Esophagus muscularis mucosa (tissue), 4 donors: ENCODE measurements at regions not wholly inside any gene's neighbourhood (a gene's known extent, or its start where the extent isn't known, plus 50 kb on each side); places are given as distances from the start of the nearest gene placed in this dataset.

ENCODE experiments used
- DNase-seq: peaks from one replicate; pipeline ENCODE4 v3.0.0-alpha.2; 2017; ENCODE audit errors: extremely low spot score
- H3K27ac ChIP-seq, 4 donors: fragments of 200-600 bp; sonication (generic); replicated peaks in 1 of 4; 1 replicate in 3 of 4; 2 replicates in 1 of 4; pipeline ENCODE4 v1.5.1; 2016 to 2019; ENCODE audit warnings: mild to moderate bottlenecking in 1 of 4
- H3K27me3 ChIP-seq, 4 donors: fragments of 200-600 bp; sonication (generic); one replicate each; pipeline versions ENCODE4 v1.5.1 to v1.6.0; 2016 to 2019
- H3K36me3 ChIP-seq, 4 donors: fragments of 200-600 bp; sonication (generic); one replicate each; pipeline ENCODE4 v1.5.1; 2016 to 2019
- H3K4me1 ChIP-seq, 4 donors: fragments of 200-600 bp; sonication (generic); one replicate each; pipeline ENCODE4 v1.5.1; 2016 to 2019
- H3K4me3 ChIP-seq, 4 donors: fragments of 200-600 bp; sonication (generic); 1 replicate in 2 of 4; 2 replicates in 2 of 4; pipeline ENCODE4 v1.5.1; 2016 to 2019; ENCODE audit warnings: mild to moderate bottlenecking in 4 of 4, moderate library complexity in 1 of 4
- H3K9me3 ChIP-seq, 4 donors: fragments of 200-600 bp; sonication (generic); 1 replicate in 3 of 4; 2 replicates in 1 of 4; pipeline ENCODE4 v1.5.1; 2016 to 2019
- EP300 ChIP-seq: sonication (generic); formaldehyde crosslinking; IDR thresholded peaks from one replicate; pipeline ENCODE4 v1.6.1; 2017; ENCODE audit warnings: antibody characterized with exemption
- POLR2A ChIP-seq: fragments of 450-650 bp; IDR thresholded peaks from one replicate; pipeline ENCODE4 v1.6.1; 2017; ENCODE audit warnings: antibody characterized with exemption, moderate library complexity, mild to moderate bottlenecking, low read depth
- POLR2AphosphoS5 ChIP-seq, 2 donors: sonication (generic); formaldehyde crosslinking; IDR thresholded peaks; one replicate each; pipeline ENCODE4 v1.6.1; 2017; ENCODE audit warnings: antibody characterized with exemption in 2 of 2
- WGBS: methylation state at CpG from one replicate; pipeline ENCODE4 v1.1.5; 2018; 5-methylcytosine and 5-hydroxymethylcytosine counted together
- intact Hi-C: fragments of 100-400 bp; cut with DNase I; formaldehyde crosslinking; loops from one replicate; pipeline ENCODE4 v1.15.1; 2023
- TF ChIP-seq, protein P1 (sequence below), 3 experiments: fragments of 200-600 bp in 2 of 3; fragments of 450-650 bp in 1 of 3; sonication (generic) in 2 of 3; IDR thresholded peaks; one replicate each; pipeline ENCODE4 v1.5.1; 2017 to 2019; ENCODE audit warnings: antibody characterized with exemption in 3 of 3, mild to moderate bottlenecking in 2 of 3, moderate library complexity in 1 of 3

GRCh38 chr13:78032132-78032531, 113.5 kb upstream of the EDNRB start:
- intact Hi-C loops, result no loop called here
- TF ChIP-seq POLR2A (no peak), EP300 (no peak), POLR2AphosphoS5 (IDR thresholded peaks at IDR 0.05) (no peak)
- TF ChIP-seq, protein P1, sequence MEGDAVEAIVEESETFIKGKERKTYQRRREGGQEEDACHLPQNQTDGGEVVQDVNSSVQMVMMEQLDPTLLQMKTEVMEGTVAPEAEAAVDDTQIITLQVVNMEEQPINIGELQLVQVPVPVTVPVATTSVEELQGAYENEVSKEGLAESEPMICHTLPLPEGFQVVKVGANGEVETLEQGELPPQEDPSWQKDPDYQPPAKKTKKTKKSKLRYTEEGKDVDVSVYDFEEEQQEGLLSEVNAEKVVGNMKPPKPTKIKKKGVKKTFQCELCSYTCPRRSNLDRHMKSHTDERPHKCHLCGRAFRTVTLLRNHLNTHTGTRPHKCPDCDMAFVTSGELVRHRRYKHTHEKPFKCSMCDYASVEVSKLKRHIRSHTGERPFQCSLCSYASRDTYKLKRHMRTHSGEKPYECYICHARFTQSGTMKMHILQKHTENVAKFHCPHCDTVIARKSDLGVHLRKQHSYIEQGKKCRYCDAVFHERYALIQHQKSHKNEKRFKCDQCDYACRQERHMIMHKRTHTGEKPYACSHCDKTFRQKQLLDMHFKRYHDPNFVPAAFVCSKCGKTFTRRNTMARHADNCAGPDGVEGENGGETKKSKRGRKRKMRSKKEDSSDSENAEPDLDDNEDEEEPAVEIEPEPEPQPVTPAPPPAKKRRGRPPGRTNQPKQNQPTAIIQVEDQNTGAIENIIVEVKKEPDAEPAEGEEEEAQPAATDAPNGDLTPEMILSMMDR (IDR thresholded peaks at IDR 0.05), result no peak
- H3K4me1 ChIP-seq, result no peaks in the 10 kb centered on the region

GRCh38 chr13:78030341-78030896, 111.8 kb upstream of the EDNRB start:
- no peak for TF ChIP-seq POLR2A
- no peak for TF ChIP-seq EP300
- TF ChIP-seq, protein P1 (IDR thresholded peaks at IDR 0.05), result no peak
- no peak for TF ChIP-seq POLR2AphosphoS5 (IDR thresholded peaks at IDR 0.05)
- no peaks in the 10 kb centered on the region for H3K4me1 ChIP-seq
- H3K4me3 ChIP-seq, result no peak overlapping the region
- H3K9me3 ChIP-seq, result no peaks in the 10 kb centered on the region
- H3K27ac ChIP-seq, result no peak overlapping the region
- 81% methylated on average over 2 of the region's 2 CpGs for WGBS
- no peaks in the 10 kb centered on the region for H3K36me3 ChIP-seq
- no peaks in the 10 kb centered on the region for H3K27me3 ChIP-seq
- intact Hi-C loops, result no loop called here
- no peak for DNase-seq

More at GRCh38 chr13:78032132-78032531, 113.5 kb upstream of the EDNRB start:
- Histone ChIP-seq H3K27me3 (no peaks in the 10 kb centered on the region), H3K9me3 (no peaks in the 10 kb centered on the region), H3K4me3 (no peak overlapping the region), H3K27ac (no peak overlapping the region), H3K36me3 (no peaks in the 10 kb centered on the region)
- DNase-seq, result no peak

DNA sequence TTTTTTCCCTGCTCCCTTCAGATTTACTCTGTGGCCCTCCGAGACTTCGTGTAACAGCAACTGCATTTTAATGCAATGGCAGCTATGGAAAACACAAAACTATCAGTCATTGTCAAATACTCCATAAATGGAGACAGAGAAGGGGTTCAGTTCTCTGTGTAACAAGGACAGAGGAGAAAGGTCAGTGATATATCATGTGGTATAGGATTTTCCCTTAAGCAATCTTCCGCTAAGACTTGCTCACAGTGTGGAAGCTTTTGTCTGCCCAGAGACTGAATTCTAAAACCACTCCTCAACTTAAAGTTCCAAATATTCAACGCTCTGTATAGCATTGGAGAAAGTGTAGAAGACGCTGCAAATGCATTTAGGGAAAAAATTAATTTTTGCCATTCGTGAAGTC, 111.3 kb upstream of the EDNRB start:
- Histone ChIP-seq H3K27ac (no peak overlapping the region), H3K27me3 (no peaks in the 10 kb centered on the region), H3K4me3 (no peak overlapping the region), H3K4me1 (no peaks in the 10 kb centered on the region), H3K9me3 (no peaks in the 10 kb centered on the region), H3K36me3 (no peaks in the 10 kb centered on the region)
- TF ChIP-seq EP300 (no peak), POLR2AphosphoS5 (IDR thresholded peaks at IDR 0.05) (no peak), POLR2A (no peak)
- TF ChIP-seq, protein P1 (IDR thresholded peaks at IDR 0.05), result no peak
- intact Hi-C loops, result no loop called here
- DNase-seq, result no peak
- 88% methylated on average over 6 of the region's 6 CpGs for whole genome bisulfite sequencing

DNA sequence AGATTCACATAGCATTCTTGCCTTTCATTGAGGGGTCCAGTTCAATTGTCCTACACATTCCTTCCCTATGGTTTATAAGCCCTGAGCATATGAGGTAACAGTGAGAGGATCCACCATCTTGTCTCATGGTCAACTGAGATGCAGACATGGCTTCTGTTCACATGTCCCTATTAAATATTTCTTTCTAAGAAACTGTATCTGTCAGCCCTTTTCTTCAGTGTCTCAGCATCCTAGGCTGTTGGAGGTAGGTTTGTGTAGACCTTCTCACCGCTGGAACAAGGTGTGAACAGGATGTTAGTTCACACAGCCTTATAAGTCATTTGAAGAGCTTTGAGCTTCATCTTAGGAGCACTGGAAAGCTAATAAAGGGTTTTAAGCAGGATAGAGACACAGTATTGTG, 110.3 kb upstream of the EDNRB start:
- Histone ChIP-seq H3K4me3 (no peak overlapping the region), H3K4me1 (no peaks in the 10 kb centered on the region), H3K9me3 (no peaks in the 10 kb centered on the region), H3K27ac (no peak overlapping the region), H3K27me3 (no peaks in the 10 kb centered on the region), H3K36me3 (no peaks in the 10 kb centered on the region)
- intact Hi-C loops, result no loop called here
- TF ChIP-seq POLR2AphosphoS5 (IDR thresholded peaks at IDR 0.05), result no peak
- no peak for TF ChIP-seq POLR2A
- no peak for TF ChIP-seq EP300
- TF ChIP-seq, protein P1 (IDR thresholded peaks at IDR 0.05), result no peak
- no peak for DNase-seq
- WGBS, result 93% methylated on average over 1 of the region's 1 CpG

GRCh38 chr13:78024996-78025395, 106.4 kb upstream of the EDNRB start:
- H3K9me3 ChIP-seq, result no peaks in the 10 kb centered on the region
- H3K36me3 ChIP-seq, result no peaks in the 10 kb centered on the region
- no peaks in the 10 kb centered on the region for H3K27me3 ChIP-seq
- no peak overlapping the region for H3K4me3 ChIP-seq
- intact Hi-C loops, result no loop called here
- no peak for DNase-seq
- H3K4me1 ChIP-seq, result no peaks in the 10 kb centered on the region
- TF ChIP-seq, protein P1 (IDR thresholded peaks at IDR 0.05), result no peak
- TF ChIP-seq POLR2AphosphoS5 (IDR thresholded peaks at IDR 0.05) (no peak), POLR2A (no peak), EP300 (no peak)
- no peak overlapping the region for H3K27ac ChIP-seq
